ENCODE measurements at regions not wholly inside any gene's neighbourhood (a gene's known extent, or its start where the extent isn't known, plus 50 kb on each side); places are given as distances from the start of the nearest gene placed in this dataset.

- TF ChIP-seq NFIC (IDR thresholded peaks at IDR 0.05) (no peak), EP300 (IDR thresholded peaks at IDR 0.05; ENCODE audit: borderline replicate concordance) (no peak), CREB1 (IDR thresholded peaks at IDR 0.05; ENCODE audit: low read depth) (no peak), FOXM1 (IDR thresholded peaks at IDR 0.05; ENCODE audit: borderline replicate concordance, low read depth) (no peak), ZBTB7A (IDR thresholded peaks at IDR 0.05; ENCODE audit: low read depth) (no peak), RAD21 (IDR thresholded peaks at IDR 0.05; ENCODE audit: low read depth) (no peak), EGR1 (IDR thresholded peaks at IDR 0.05) (no peak), TEAD4 (IDR thresholded peaks at IDR 0.05) (no peak), MAX (IDR thresholded peaks at IDR 0.05) (no peak), CEBPB (IDR thresholded peaks at IDR 0.05) (no peak), TAF1 (IDR thresholded peaks at IDR 0.05; ENCODE audit: low read depth) (no peak), YY1 (IDR thresholded peaks at IDR 0.05; ENCODE audit: low read depth) (no peak), TCF12 (IDR thresholded peaks at IDR 0.05; ENCODE audit: low read depth) (no peak), REST (IDR thresholded peaks at IDR 0.05; ENCODE audit: low read depth) (no peak), USF1 (IDR thresholded peaks at IDR 0.05) (no peak)
These were observed 378.7 kb downstream of the SEC16B start for GRCh38 chr1:177591155-177591554.

- TF ChIP-seq CREB1 (IDR thresholded peaks at IDR 0.05; ENCODE audit: low read depth) (no peak), USF1 (IDR thresholded peaks at IDR 0.05) (no peak), TCF12 (IDR thresholded peaks at IDR 0.05; ENCODE audit: low read depth) (no peak), ZBTB7A (IDR thresholded peaks at IDR 0.05; ENCODE audit: low read depth) (no peak), EGR1 (IDR thresholded peaks at IDR 0.05) (no peak), CEBPB (IDR thresholded peaks at IDR 0.05) (no peak), RAD21 (IDR thresholded peaks at IDR 0.05; ENCODE audit: low read depth) (no peak), EP300 (IDR thresholded peaks at IDR 0.05; ENCODE audit: borderline replicate concordance) (no peak), TEAD4 (IDR thresholded peaks at IDR 0.05) (no peak), TAF1 (IDR thresholded peaks at IDR 0.05; ENCODE audit: low read depth) (no peak), FOXM1 (IDR thresholded peaks at IDR 0.05; ENCODE audit: borderline replicate concordance, low read depth) (no peak)
These were observed 380.7 kb downstream of the SEC16B start for GRCh38 chr1:177589166-177589565.

- no peak for TF ChIP-seq NFIC (IDR thresholded peaks at IDR 0.05)
- TF ChIP-seq ZBTB7A (IDR thresholded peaks at IDR 0.05; ENCODE audit: low read depth): no peak
- TF ChIP-seq FOXM1 (IDR thresholded peaks at IDR 0.05; ENCODE audit: borderline replicate concordance, low read depth): no peak
- no peak for TF ChIP-seq REST (IDR thresholded peaks at IDR 0.05; ENCODE audit: low read depth)
- no peak for TF ChIP-seq EGR1 (IDR thresholded peaks at IDR 0.05)
- no peak for TF ChIP-seq TCF12 (IDR thresholded peaks at IDR 0.05; ENCODE audit: low read depth)
- no peak for TF ChIP-seq EP300 (IDR thresholded peaks at IDR 0.05; ENCODE audit: borderline replicate concordance)
- TF ChIP-seq MAX (IDR thresholded peaks at IDR 0.05): no peak
- TF ChIP-seq TAF1 (IDR thresholded peaks at IDR 0.05; ENCODE audit: low read depth): no peak
- TF ChIP-seq RAD21 (IDR thresholded peaks at IDR 0.05; ENCODE audit: low read depth): no peak
- TF ChIP-seq TEAD4 (IDR thresholded peaks at IDR 0.05): no peak
These were observed 383.4 kb downstream of the SEC16B start for GRCh38 chr1:177586429-177586828.

GRCh38 chr1:177585302-177586220 is 384.3 kb downstream of the SEC16B start:
- no peak for TF ChIP-seq NFIC (IDR thresholded peaks at IDR 0.05)
- TF ChIP-seq TAF1 (IDR thresholded peaks at IDR 0.05; ENCODE audit: low read depth): no peak
- TF ChIP-seq EP300 (IDR thresholded peaks at IDR 0.05; ENCODE audit: borderline replicate concordance): no peak
- no peak for TF ChIP-seq FOXM1 (IDR thresholded peaks at IDR 0.05; ENCODE audit: borderline replicate concordance, low read depth)
- TF ChIP-seq ZBTB7A (IDR thresholded peaks at IDR 0.05; ENCODE audit: low read depth): no peak
- TF ChIP-seq RAD21 (IDR thresholded peaks at IDR 0.05; ENCODE audit: low read depth): no peak
- no peak for TF ChIP-seq USF1 (IDR thresholded peaks at IDR 0.05)
- no peak for TF ChIP-seq EGR1 (IDR thresholded peaks at IDR 0.05)
- no peak for TF ChIP-seq CEBPB (IDR thresholded peaks at IDR 0.05)
- TF ChIP-seq TCF12 (IDR thresholded peaks at IDR 0.05; ENCODE audit: low read depth): no peak
- no peak for TF ChIP-seq REST (IDR thresholded peaks at IDR 0.05; ENCODE audit: low read depth)
- TF ChIP-seq YY1 (IDR thresholded peaks at IDR 0.05; ENCODE audit: low read depth): no peak
- no peak for TF ChIP-seq TEAD4 (IDR thresholded peaks at IDR 0.05)
- TF ChIP-seq CREB1 (IDR thresholded peaks at IDR 0.05; ENCODE audit: low read depth): no peak
- TF ChIP-seq MAX (IDR thresholded peaks at IDR 0.05): no peak
